ENCODE measurements at regions not wholly inside any gene's neighbourhood (a gene's known extent, or its start where the extent isn't known, plus 50 kb on each side); places are given as distances from the start of the nearest gene placed in this dataset.

DNA sequence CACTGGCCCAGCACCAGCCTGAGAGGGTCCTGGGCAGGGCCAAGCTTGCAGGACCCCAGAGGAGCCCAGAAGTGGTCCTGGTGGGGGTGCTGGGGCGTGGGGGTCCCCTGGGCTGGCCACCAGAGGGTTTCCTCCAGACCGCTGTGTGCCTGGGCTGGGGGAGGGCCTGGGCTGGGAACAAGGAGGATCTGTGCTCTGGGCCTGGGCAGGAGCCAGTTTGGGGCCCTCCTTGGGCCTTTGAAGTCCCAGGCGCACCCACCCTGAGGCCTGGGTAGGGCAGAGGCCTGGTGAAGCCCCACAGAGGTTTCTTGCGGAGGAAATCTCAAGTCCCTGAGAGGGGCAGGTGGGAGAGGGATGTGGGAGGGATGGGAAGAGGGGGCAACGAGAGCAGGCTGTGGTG, 63.4 kb upstream of the GPC1 start:
- Histone ChIP-seq H3K36me3 (ENCODE audit: control insufficient read depth in 1 of 2, insufficient read depth in 2 of 2, low read length in 2 of 2) (no peaks in the 10 kb centered on the region), H2BK5ac (ENCODE audit: low read depth, low read length, poor library complexity) (no peak overlapping the region), H3K4ac (ENCODE audit: low read depth, low read length) (no peak overlapping the region), H3K27ac (ENCODE audit: low read depth, low read length) (no peak overlapping the region), H3K79me2 (ENCODE audit: control insufficient read depth, insufficient read depth, low read length, poor library complexity) (no peaks in the 10 kb centered on the region), H3K4me1 (ENCODE audit: control insufficient read depth in 1 of 2, insufficient read depth in 2 of 2, low read length in 2 of 2) (peaks cover 20 to 40% of the 10 kb centered on the region in 2 experiments), H2BK120ac (ENCODE audit: insufficient read depth, low read length, poor library complexity) (no peak overlapping the region), H3K14ac (ENCODE audit: low read length) (no peak overlapping the region), H3K27me3 (ENCODE audit: insufficient read depth, low read length) (no peaks in the 10 kb centered on the region), H4K12ac (ENCODE audit: low read depth, low read length) (no peak overlapping the region), H3K9me3 (ENCODE audit: insufficient read depth, low read depth, low read length) (peaks cover under 1% of the 10 kb centered on the region), H3K23ac (ENCODE audit: low read length) (no peak overlapping the region), H2AFZ (ENCODE audit: insufficient read depth, low read length, poor library complexity) (no peak overlapping the region), H3K4me3 (ENCODE audit: low read depth, low read length) (no peak overlapping the region), H3K4me2 (ENCODE audit: low read length) (no peak overlapping the region), H3K79me1 (ENCODE audit: low read length) (peaks cover 13% of the 10 kb centered on the region), H4K91ac (ENCODE audit: low read depth, low read length) (no peak overlapping the region), H3K18ac (ENCODE audit: low read length) (no peak overlapping the region), H3K9ac (ENCODE audit: low read length) (no peak overlapping the region), H2BK12ac (ENCODE audit: low read length) (peak overlapping the region; percentile 3), H4K8ac (ENCODE audit: low read depth, low read length) (no peak overlapping the region), H2AK5ac (ENCODE audit: low read length) (no peak overlapping the region)
- WGBS (ENCODE audit: extremely low coverage, insufficient coverage, insufficient read length), result no CpG with 5 or more reads among the region's 5 CpGs
- no peak for DNase-seq

DNA sequence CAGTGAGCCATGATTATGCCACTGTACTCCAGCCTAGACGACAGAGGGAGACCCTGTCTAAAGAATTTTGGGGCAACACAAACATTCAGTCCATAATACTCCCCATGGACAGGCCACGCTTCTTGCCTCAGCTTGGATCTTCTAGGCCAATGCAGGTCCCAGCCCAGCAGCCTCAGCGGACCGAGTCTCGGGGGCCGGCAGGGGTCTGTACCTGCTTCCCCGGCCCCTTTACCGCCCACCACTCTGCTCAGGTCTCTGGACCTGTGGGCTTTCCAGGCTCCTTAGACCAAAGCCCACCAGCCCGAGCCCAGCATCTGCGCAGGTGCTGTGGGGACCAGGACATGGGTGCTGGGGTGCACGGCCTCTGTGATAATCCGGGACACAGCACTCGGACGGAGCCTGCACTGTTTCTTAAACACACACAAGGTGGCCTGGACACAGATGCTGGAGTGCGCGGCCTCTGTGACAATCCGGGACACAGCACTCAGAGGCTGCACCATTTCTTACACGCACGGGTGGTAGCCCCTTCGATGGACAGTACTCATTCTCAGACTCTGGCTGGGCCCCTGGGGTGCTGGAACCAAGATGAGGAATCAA, 62.1 kb upstream of the GPC1 start:
- H2BK12ac ChIP-seq (ENCODE audit: low read length), result peak overlapping the region; percentile 63
- H3K4me1 ChIP-seq (ENCODE audit: control insufficient read depth in 1 of 2, insufficient read depth in 2 of 2, low read length in 2 of 2), result peaks cover 20 to 40% of the 10 kb centered on the region in 2 experiments
- no peak overlapping the region for H3K4ac ChIP-seq (ENCODE audit: low read depth, low read length)
- no peak overlapping the region for H3K23ac ChIP-seq (ENCODE audit: low read length)
- no peaks in the 10 kb centered on the region for H3K36me3 ChIP-seq (ENCODE audit: control insufficient read depth in 1 of 2, insufficient read depth in 2 of 2, low read length in 2 of 2)
- H3K4me2 ChIP-seq (ENCODE audit: low read length), result no peak overlapping the region
- H2BK120ac ChIP-seq (ENCODE audit: insufficient read depth, low read length, poor library complexity), result peak overlapping the region; percentile 45
- no CpG with 5 or more reads among the region's 20 CpGs for WGBS (ENCODE audit: extremely low coverage, insufficient coverage, insufficient read length)
- no peak overlapping the region for H3K4me3 ChIP-seq (ENCODE audit: low read depth, low read length)
- peak overlapping the region; percentile 49 for H4K91ac ChIP-seq (ENCODE audit: low read depth, low read length)
- peak overlapping the region; percentile 87 for H2AK5ac ChIP-seq (ENCODE audit: low read length)
- H3K9ac ChIP-seq (ENCODE audit: low read length), result no peak overlapping the region
- peak overlapping the region; percentile 23 for H2BK5ac ChIP-seq (ENCODE audit: low read depth, low read length, poor library complexity)
- no peak for DNase-seq
- no peak overlapping the region for H4K12ac ChIP-seq (ENCODE audit: low read depth, low read length)
- no peaks in the 10 kb centered on the region for H3K79me2 ChIP-seq (ENCODE audit: control insufficient read depth, insufficient read depth, low read length, poor library complexity)
- H2AFZ ChIP-seq (ENCODE audit: insufficient read depth, low read length, poor library complexity), result no peak overlapping the region
- peak overlapping the region; percentile 42 for H3K27ac ChIP-seq (ENCODE audit: low read depth, low read length)
- no peak overlapping the region for H4K8ac ChIP-seq (ENCODE audit: low read depth, low read length)
- H3K27me3 ChIP-seq (ENCODE audit: insufficient read depth, low read length), result no peaks in the 10 kb centered on the region
- H3K14ac ChIP-seq (ENCODE audit: low read length), result peak overlapping the region; percentile 7
- peaks cover 13% of the 10 kb centered on the region for H3K79me1 ChIP-seq (ENCODE audit: low read length)
- H3K9me3 ChIP-seq (ENCODE audit: insufficient read depth, low read depth, low read length), result no peaks in the 10 kb centered on the region
- no peak overlapping the region for H3K18ac ChIP-seq (ENCODE audit: low read length)

DNA sequence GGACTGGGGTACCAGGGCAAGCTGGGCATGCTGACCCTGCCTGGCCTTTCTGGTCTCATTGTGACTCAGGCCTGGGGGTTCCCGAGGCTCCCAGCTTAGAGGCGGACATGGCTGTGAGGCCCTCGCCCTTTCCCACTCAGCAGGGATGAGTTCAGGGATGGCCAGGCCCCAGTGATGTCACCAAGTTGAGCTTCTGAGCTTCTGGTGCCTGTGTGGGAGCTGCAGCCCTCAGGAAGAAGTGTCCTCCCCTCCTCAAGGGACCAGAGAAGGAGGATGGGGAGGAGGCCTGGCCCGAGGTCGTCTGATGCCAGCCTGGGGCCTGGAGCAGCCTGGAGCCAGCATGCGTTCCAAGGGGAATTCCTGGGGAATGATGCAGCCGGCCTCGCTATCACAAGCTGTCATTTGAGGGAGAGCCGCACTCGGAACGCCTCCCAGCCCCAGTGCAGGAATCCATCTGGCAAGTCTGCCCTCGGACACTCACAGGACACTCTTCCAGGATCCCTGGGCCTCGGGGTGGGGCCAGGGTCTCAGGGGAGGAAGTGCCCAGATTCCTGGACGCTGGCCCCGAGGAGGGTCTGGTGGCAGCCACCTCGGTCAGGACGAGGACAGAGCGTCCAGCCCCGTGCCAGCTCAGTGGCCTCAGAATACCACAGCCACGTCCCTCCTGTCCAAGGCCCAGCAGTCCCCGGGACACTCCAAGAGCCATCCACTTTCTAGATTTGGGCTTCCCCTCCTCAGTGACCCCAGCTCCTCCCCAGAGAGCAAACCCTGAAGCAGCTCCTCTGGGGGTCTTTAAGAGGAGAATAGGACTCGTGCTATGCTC, 61.2 kb upstream of the GPC1 start:
- no peak overlapping the region for H3K9ac ChIP-seq (ENCODE audit: low read length)

DNA sequence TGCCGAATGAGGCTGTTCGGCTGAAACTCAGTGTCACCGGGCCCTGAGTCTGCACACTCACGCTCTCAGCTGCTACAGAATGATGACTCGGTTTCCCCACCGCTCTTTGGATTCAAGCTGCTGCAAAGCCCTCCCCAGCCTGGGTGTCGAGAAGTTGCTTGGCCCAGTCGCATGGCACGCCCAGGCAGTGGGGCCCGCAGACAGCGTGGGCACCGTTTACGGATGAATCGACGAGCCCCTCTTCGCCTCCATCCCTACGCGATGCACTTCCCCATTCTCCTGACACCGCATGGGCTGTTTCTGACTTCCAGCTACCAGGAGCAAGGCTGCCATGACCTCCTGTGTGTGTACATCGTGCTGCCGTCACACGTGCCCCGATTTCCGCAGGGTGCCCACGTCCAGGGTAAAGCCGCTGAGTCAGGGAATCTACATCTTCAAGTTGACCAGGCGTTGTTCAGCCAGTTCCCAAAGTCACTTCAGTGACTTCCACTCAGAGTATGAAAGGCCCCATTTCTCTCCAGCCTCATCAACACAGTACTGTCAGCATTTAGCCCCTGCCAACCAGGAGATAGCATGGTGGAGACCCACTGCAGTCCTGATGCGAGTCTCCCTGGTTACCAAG, 60.3 kb upstream of the GPC1 start:
- Histone ChIP-seq H4K12ac (ENCODE audit: low read depth, low read length) (no peak overlapping the region), H3K79me1 (ENCODE audit: low read length) (peaks cover 9% of the 10 kb centered on the region), H3K27ac (ENCODE audit: low read depth, low read length) (no peak overlapping the region), H2BK12ac (ENCODE audit: low read length) (no peak overlapping the region), H3K27me3 (ENCODE audit: insufficient read depth, low read length) (no peaks in the 10 kb centered on the region), H3K14ac (ENCODE audit: low read length) (no peak overlapping the region), H4K91ac (ENCODE audit: low read depth, low read length) (no peak overlapping the region), H3K9ac (ENCODE audit: low read length) (no peak overlapping the region), H4K8ac (ENCODE audit: low read depth, low read length) (no peak overlapping the region), H3K4me1 (ENCODE audit: control insufficient read depth in 1 of 2, insufficient read depth in 2 of 2, low read length in 2 of 2) (peaks cover 14 to 29% of the 10 kb centered on the region in 2 experiments), H2BK5ac (ENCODE audit: low read depth, low read length, poor library complexity) (no peak overlapping the region), H3K9me3 (ENCODE audit: insufficient read depth, low read depth, low read length) (no peaks in the 10 kb centered on the region), H3K23ac (ENCODE audit: low read length) (no peak overlapping the region), H3K18ac (ENCODE audit: low read length) (no peak overlapping the region), H2AFZ (ENCODE audit: insufficient read depth, low read length, poor library complexity) (no peak overlapping the region), H2BK120ac (ENCODE audit: insufficient read depth, low read length, poor library complexity) (no peak overlapping the region), H3K36me3 (ENCODE audit: control insufficient read depth in 1 of 2, insufficient read depth in 2 of 2, low read length in 2 of 2) (no peaks in the 10 kb centered on the region), H3K4ac (ENCODE audit: low read depth, low read length) (no peak overlapping the region), H2AK5ac (ENCODE audit: low read length) (no peak overlapping the region), H3K4me2 (ENCODE audit: low read length) (no peak overlapping the region), H3K79me2 (ENCODE audit: control insufficient read depth, insufficient read depth, low read length, poor library complexity) (no peaks in the 10 kb centered on the region), H3K4me3 (ENCODE audit: low read depth, low read length) (no peak overlapping the region)
- no CpG with 5 or more reads among the region's 28 CpGs for WGBS (ENCODE audit: extremely low coverage, insufficient coverage, insufficient read length)
- DNase-seq, result no peak

More for the DNA sequence above, 61.2 kb upstream of the GPC1 start:
- H2BK120ac ChIP-seq (ENCODE audit: insufficient read depth, low read length, poor library complexity), result peak overlapping the region; percentile 45
- H3K27ac ChIP-seq (ENCODE audit: low read depth, low read length), result peak overlapping the region; percentile 42
- peak overlapping the region; percentile 87 for H2AK5ac ChIP-seq (ENCODE audit: low read length)
- no peak overlapping the region for H3K4me2 ChIP-seq (ENCODE audit: low read length)
- peak overlapping the region; percentile 39 for H2BK12ac ChIP-seq (ENCODE audit: low read length)
- no peak overlapping the region for H3K4ac ChIP-seq (ENCODE audit: low read depth, low read length)
- H3K9me3 ChIP-seq (ENCODE audit: insufficient read depth, low read depth, low read length), result no peaks in the 10 kb centered on the region
- WGBS (ENCODE audit: extremely low coverage, insufficient coverage, insufficient read length), result no CpG with 5 or more reads among the region's 22 CpGs
- H2AFZ ChIP-seq (ENCODE audit: insufficient read depth, low read length, poor library complexity), result no peak overlapping the region
- peak overlapping the region; percentile 33 for H4K8ac ChIP-seq (ENCODE audit: low read depth, low read length)
- H2BK5ac ChIP-seq (ENCODE audit: low read depth, low read length, poor library complexity), result peak overlapping the region; percentile 23
- H4K12ac ChIP-seq (ENCODE audit: low read depth, low read length), result no peak overlapping the region
- no peak overlapping the region for H3K23ac ChIP-seq (ENCODE audit: low read length)
- H3K18ac ChIP-seq (ENCODE audit: low read length), result peak overlapping the region; percentile 48
- peaks cover 13% of the 10 kb centered on the region for H3K79me1 ChIP-seq (ENCODE audit: low read length)
- no peak overlapping the region for H3K4me3 ChIP-seq (ENCODE audit: low read depth, low read length)
- no peaks in the 10 kb centered on the region for H3K79me2 ChIP-seq (ENCODE audit: control insufficient read depth, insufficient read depth, low read length, poor library complexity)
- H4K91ac ChIP-seq (ENCODE audit: low read depth, low read length), result peak overlapping the region; percentile 49
- peak; percentile 95 to 96 for DNase-seq
- H3K36me3 ChIP-seq (ENCODE audit: control insufficient read depth in 1 of 2, insufficient read depth in 2 of 2, low read length in 2 of 2), result no peaks in the 10 kb centered on the region
- peaks cover 20 to 37% of the 10 kb centered on the region in 2 experiments for H3K4me1 ChIP-seq (ENCODE audit: control insufficient read depth in 1 of 2, insufficient read depth in 2 of 2, low read length in 2 of 2)
- no peaks in the 10 kb centered on the region for H3K27me3 ChIP-seq (ENCODE audit: insufficient read depth, low read length)
- H3K14ac ChIP-seq (ENCODE audit: low read length), result peak overlapping the region; percentile 26
